MM.1S (cell line): ENCODE measurements at regions not wholly inside any gene's neighbourhood (a gene's known extent, or its start where the extent isn't known, plus 50 kb on each side); places are given as distances from the start of the nearest gene placed in this dataset.

Experiments used
- DNase-seq: peaks from one replicate; pipeline ENCODE4 v3.0.0-alpha.2; 2015
- H2AFZ ChIP-seq: fragments of 300-600 bp; sonication (generic); 2 replicates; pipeline ENCODE4 v1.6.0; 2016; ENCODE audit warnings: antibody characterized with exemption, low read length
- H3F3A ChIP-seq: fragments of 300-600 bp; sonication (generic); 2 replicates; pipeline ENCODE4 v1.6.1; 2016; ENCODE audit warnings: mild to moderate bottlenecking, antibody characterized with exemption, low read length, moderate library complexity, mixed read lengths; ENCODE audit not compliant: insufficient read depth
- H3K27ac ChIP-seq: fragments of 300-600 bp; sonication (generic); 2 replicates; pipeline ENCODE4 v1.5.1; 2016; ENCODE audit warnings: mild to moderate bottlenecking, low read length
- H3K27me3 ChIP-seq: fragments of 300-600 bp; sonication (generic); replicated peaks from 2 replicates; pipeline ENCODE4 v1.6.0; 2016; ENCODE audit warnings: low read length; ENCODE audit not compliant: insufficient read depth
- H3K36me3 ChIP-seq: fragments of 300-600 bp; sonication (generic); replicated peaks from 2 replicates; pipeline ENCODE4 v1.6.1; 2016; ENCODE audit warnings: mild to moderate bottlenecking, low read length, mixed read lengths; ENCODE audit not compliant: insufficient read depth
- H3K4me1 ChIP-seq: fragments of 300-600 bp; sonication (generic); 2 replicates; pipeline ENCODE4 v1.6.1; 2016; ENCODE audit warnings: low read length, mixed read lengths
- H3K4me2 ChIP-seq: fragments of 300-600 bp; sonication (generic); 2 replicates; pipeline ENCODE4 v1.6.0; 2016; ENCODE audit warnings: low read depth, low read length
- H3K4me3 ChIP-seq: fragments of 300-600 bp; sonication (generic); 2 replicates; pipeline ENCODE4 v1.5.1; 2016; ENCODE audit warnings: low read length, mixed read lengths
- H3K79me2 ChIP-seq: fragments of 300-600 bp; sonication (generic); 2 replicates; pipeline ENCODE4 v1.6.1; 2016; ENCODE audit warnings: mixed run types, low read length, mixed read lengths
- H3K9ac ChIP-seq: fragments of 300-600 bp; sonication (generic); 2 replicates; pipeline ENCODE4 v1.6.1; 2016; ENCODE audit warnings: low read length, mixed read lengths
- H3K9me2 ChIP-seq: fragments of 300-600 bp; sonication (generic); replicated peaks from 2 replicates; pipeline ENCODE4 v1.6.1; 2016; ENCODE audit warnings: mild to moderate bottlenecking, low read length, mixed read lengths; ENCODE audit not compliant: insufficient read depth
- H3K9me3 ChIP-seq: fragments of 300-600 bp; sonication (generic); replicated peaks from 2 replicates; pipeline ENCODE4 v1.6.1; 2016; ENCODE audit warnings: mild to moderate bottlenecking, low read length, mixed read lengths; ENCODE audit not compliant: insufficient read depth
- H4K20me1 ChIP-seq: fragments of 300-600 bp; sonication (generic); 2 replicates; pipeline ENCODE4 v1.6.1; 2016; ENCODE audit warnings: mild to moderate bottlenecking, low read length, moderate library complexity, mixed read lengths; ENCODE audit not compliant: insufficient read depth
- CTCF ChIP-seq: fragments of 300-600 bp; sonication (generic); IDR thresholded peaks from 2 replicates; pipeline ENCODE4 v1.5.1; 2016; ENCODE audit warnings: antibody characterized with exemption, low read length, mixed read lengths
- EZH2 ChIP-seq: fragments of 300-600 bp; sonication (generic); optimal IDR thresholded peaks from 2 replicates; pipeline ENCODE3; 2017; ENCODE audit warnings: low read depth, mild to moderate bottlenecking, antibody characterized with exemption, low read length, mixed read lengths
- EZH2phosphoT487 ChIP-seq: fragments of 300-600 bp; sonication (generic); IDR thresholded peaks from 2 replicates; pipeline ENCODE4 v1.6.1; 2018; ENCODE audit warnings: antibody characterized with exemption, low read length

GRCh38 chr10:44806950-44807349, 104.2 kb upstream of the TMEM72 start:
- DNase-seq, result no peak
- H3K36me3 ChIP-seq, result no peaks in the 10 kb centered on the region
- no peak overlapping the region for H3K9ac ChIP-seq
- no peaks in the 10 kb centered on the region for H3K9me2 ChIP-seq
- H3K4me2 ChIP-seq, result no peak overlapping the region
- no peak overlapping the region for H2AFZ ChIP-seq
- H3K9me3 ChIP-seq, result no peaks in the 10 kb centered on the region
- no peak overlapping the region for H3K27ac ChIP-seq
- TF ChIP-seq EZH2, result no peak
- TF ChIP-seq CTCF, result no peak
- TF ChIP-seq EZH2phosphoT487, result no peak
- no peak overlapping the region for H3K4me3 ChIP-seq
- no peaks in the 10 kb centered on the region for H3K27me3 ChIP-seq
- H4K20me1 ChIP-seq, result no peaks in the 10 kb centered on the region
- H3F3A ChIP-seq, result no peaks in the 10 kb centered on the region
- no peaks in the 10 kb centered on the region for H3K4me1 ChIP-seq
- H3K79me2 ChIP-seq, result no peaks in the 10 kb centered on the region

GRCh38 chr10:44807451-44807850, 103.7 kb upstream of the TMEM72 start:
- Histone ChIP-seq H3F3A (no peaks in the 10 kb centered on the region), H3K4me3 (no peak overlapping the region), H4K20me1 (no peaks in the 10 kb centered on the region), H2AFZ (no peak overlapping the region), H3K27ac (no peak overlapping the region), H3K9ac (no peak overlapping the region), H3K79me2 (no peaks in the 10 kb centered on the region), H3K4me2 (no peak overlapping the region), H3K36me3 (no peaks in the 10 kb centered on the region), H3K9me3 (no peaks in the 10 kb centered on the region), H3K9me2 (no peaks in the 10 kb centered on the region), H3K4me1 (no peaks in the 10 kb centered on the region), H3K27me3 (no peaks in the 10 kb centered on the region)
- TF ChIP-seq CTCF (no peak), EZH2phosphoT487 (no peak), EZH2 (no peak)
- DNase-seq, result no peak

GRCh38 chr10:44809647-44810046, 101.5 kb upstream of the TMEM72 start:
- no peak for DNase-seq
- no peak overlapping the region for H3K27ac ChIP-seq

More at GRCh38 chr10:44809647-44810046, 101.5 kb upstream of the TMEM72 start:
- H3K9me3 ChIP-seq, result no peaks in the 10 kb centered on the region
- TF ChIP-seq EZH2 (no peak), EZH2phosphoT487 (no peak), CTCF (no peak)
- no peaks in the 10 kb centered on the region for H3K36me3 ChIP-seq
- no peaks in the 10 kb centered on the region for H3K9me2 ChIP-seq
- H3K9ac ChIP-seq, result no peak overlapping the region
- H4K20me1 ChIP-seq, result no peaks in the 10 kb centered on the region
- H3F3A ChIP-seq, result no peaks in the 10 kb centered on the region
- H2AFZ ChIP-seq, result no peak overlapping the region
- H3K27me3 ChIP-seq, result no peaks in the 10 kb centered on the region
- H3K79me2 ChIP-seq, result no peaks in the 10 kb centered on the region
- H3K4me1 ChIP-seq, result no peaks in the 10 kb centered on the region
- no peak overlapping the region for H3K4me3 ChIP-seq
- no peak overlapping the region for H3K4me2 ChIP-seq
